ENCODE measurements at regions not wholly inside any gene's neighbourhood (a gene's known extent, or its start where the extent isn't known, plus 50 kb on each side); places are given as distances from the start of the nearest gene placed in this dataset.

- TF ChIP-seq CTCF (IDR thresholded peaks at IDR 0.05; ENCODE audit: control insufficient read depth, extremely low read depth, insufficient read depth): peak; percentile 53
- no peak overlapping the region for H3K4me3 ChIP-seq (ENCODE audit: low read depth, low read length)
- peak; percentile 22 for DNase-seq (ENCODE audit: low read depth)
These were observed 267.6 kb upstream of the OR4E1 start for GRCh38 chr14:21940887-21941856.

- no peak for TF ChIP-seq CTCF (IDR thresholded peaks at IDR 0.05; ENCODE audit: control insufficient read depth, extremely low read depth, insufficient read depth)
These were observed 266.2 kb upstream of the OR4E1 start for GRCh38 chr14:21939836-21940235.

GRCh38 chr14:21937996-21938395, 264.4 kb upstream of the OR4E1 start:
- no peak for DNase-seq (ENCODE audit: low read depth)
- TF ChIP-seq CTCF (IDR thresholded peaks at IDR 0.05; ENCODE audit: control insufficient read depth, extremely low read depth, insufficient read depth): no peak
- H3K4me3 ChIP-seq (ENCODE audit: low read depth, low read length): no peak overlapping the region

More at GRCh38 chr14:21939836-21940235, 266.2 kb upstream of the OR4E1 start:
- no peak for DNase-seq (ENCODE audit: low read depth)
- H3K4me3 ChIP-seq (ENCODE audit: low read depth, low read length): no peak overlapping the region

- peak; percentile 50 for TF ChIP-seq CTCF (IDR thresholded peaks at IDR 0.05; ENCODE audit: control insufficient read depth, extremely low read depth, insufficient read depth)
- DNase-seq (ENCODE audit: low read depth): no peak
- H3K4me3 ChIP-seq (ENCODE audit: low read depth, low read length): no peak overlapping the region
These were observed 260.1 kb upstream of the OR4E1 start for GRCh38 chr14:21933681-21934080.

GRCh38 chr14:21924479-21924878, 250.9 kb upstream of the OR4E1 start:
- no peak overlapping the region for H3K4me3 ChIP-seq (ENCODE audit: low read depth, low read length)
- no peak for DNase-seq (ENCODE audit: low read depth)
- no peak for TF ChIP-seq CTCF (IDR thresholded peaks at IDR 0.05; ENCODE audit: control insufficient read depth, extremely low read depth, insufficient read depth)

- TF ChIP-seq CTCF (IDR thresholded peaks at IDR 0.05; ENCODE audit: control insufficient read depth, extremely low read depth, insufficient read depth): no peak
- no peak overlapping the region for H3K4me3 ChIP-seq (ENCODE audit: low read depth, low read length)
- no peak for DNase-seq (ENCODE audit: low read depth)
These were observed 250.2 kb upstream of the OR4E1 start for GRCh38 chr14:21923820-21924219.

Data from LNCaP clone FGC (cell line).